ENCODE measurements at regions not wholly inside any gene's neighbourhood (a gene's known extent, or its start where the extent isn't known, plus 50 kb on each side); places are given as distances from the start of the nearest gene placed in this dataset.

DNA sequence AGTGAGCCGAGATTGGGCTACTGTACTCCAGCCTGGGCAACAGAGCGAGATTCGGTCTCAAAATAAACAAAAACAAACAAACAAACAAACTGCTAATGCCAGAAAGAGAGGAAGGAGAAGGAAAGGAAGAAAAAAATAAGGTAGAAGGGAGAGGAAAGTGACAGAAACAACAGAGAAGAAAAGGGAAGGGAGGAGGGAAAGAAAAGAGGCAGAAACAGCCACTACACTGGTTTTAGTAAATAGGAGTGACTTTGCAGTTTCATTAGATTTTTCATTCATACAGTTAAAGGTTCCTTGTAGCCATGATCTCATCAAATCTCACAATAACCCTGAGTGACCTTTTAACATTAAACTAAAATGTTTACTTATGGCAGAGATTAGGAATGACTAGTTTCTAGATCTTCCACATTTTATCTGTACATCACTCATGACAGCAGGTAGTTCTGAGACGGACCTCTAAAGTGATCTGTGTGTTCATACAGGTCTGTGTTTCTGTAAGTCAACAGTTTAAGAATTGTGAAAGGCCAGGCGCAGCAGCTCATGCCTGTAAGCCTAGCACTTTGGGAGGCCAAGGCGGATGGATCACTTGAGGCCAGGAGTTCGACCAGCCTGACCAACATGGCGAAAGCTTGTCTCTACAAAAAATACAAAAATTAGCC lies 191.3 kb upstream of the KLF14 start:
- Histone ChIP-seq H3K9ac (ENCODE audit: low read depth in 1 of 3, low read length in 3 of 3) (peak overlapping the region in 1 of 3 donors; percentile 26), H3K36me3 (ENCODE audit: control insufficient read depth in 3 of 3, insufficient read depth in 3 of 3, low read length in 3 of 3) (peaks cover 0 to 5% (median 3%) of the 10 kb centered on the region in 3 donors), H3K4me1 (ENCODE audit: control insufficient read depth in 3 of 3, insufficient read depth in 3 of 3, low read length in 3 of 3) (peaks cover 63 to 81% (median 72%) of the 10 kb centered on the region in 3 donors), H3K9me3 (ENCODE audit: control insufficient read depth in 3 of 3, low read length in 3 of 3) (no peaks in the 10 kb centered on the region), H3K27me3 (ENCODE audit: control insufficient read depth in 3 of 3, insufficient read depth in 3 of 3, low read length in 3 of 3) (no peaks in the 10 kb centered on the region), H3K4me3 (ENCODE audit: low read length in 3 of 3) (no peak overlapping the region), H3K27ac (ENCODE audit: low read depth, low read length) (peak overlapping the region; percentile 57)

DNA sequence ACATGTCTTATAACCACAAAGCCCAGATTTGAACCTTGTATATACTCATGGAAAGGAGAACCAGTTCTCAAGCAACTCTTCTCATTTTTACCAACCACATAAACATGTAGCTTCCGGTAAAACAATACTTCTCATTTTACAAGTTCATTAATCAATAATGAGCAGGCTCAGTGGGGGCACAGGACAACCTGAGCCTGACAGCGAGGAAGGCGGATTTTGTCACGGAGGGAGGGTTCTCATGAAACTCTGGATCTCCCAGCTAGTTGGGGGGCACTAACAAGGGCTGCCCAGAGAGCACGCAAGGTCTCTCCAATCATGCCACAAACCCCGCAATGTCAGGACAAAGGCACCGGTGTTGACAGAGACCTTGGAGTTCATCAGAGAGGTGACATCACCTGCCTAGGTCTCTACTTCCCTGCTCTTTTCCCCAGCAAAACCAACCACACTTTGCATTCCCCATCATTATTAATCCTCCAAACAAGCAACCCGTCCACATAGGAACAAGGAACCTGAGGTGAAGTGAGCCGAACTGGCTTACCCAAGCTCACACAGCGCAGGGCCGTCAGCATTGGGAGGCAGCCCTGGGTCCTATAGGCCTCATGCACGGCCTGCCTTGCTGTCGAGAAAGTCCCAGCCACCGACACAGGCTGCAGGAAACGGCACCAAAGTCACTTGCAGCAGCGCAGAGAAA lies 192.1 kb upstream of the KLF14 start:
- Histone ChIP-seq H3K4me3 (ENCODE audit: low read length in 3 of 3) (no peak overlapping the region), H3K4me1 (ENCODE audit: control insufficient read depth in 3 of 3, insufficient read depth in 3 of 3, low read length in 3 of 3) (peaks cover 63 to 77% (median 70%) of the 10 kb centered on the region in 3 donors), H3K9me3 (ENCODE audit: control insufficient read depth in 3 of 3, low read length in 3 of 3) (no peaks in the 10 kb centered on the region), H3K27me3 (ENCODE audit: control insufficient read depth in 3 of 3, insufficient read depth in 3 of 3, low read length in 3 of 3) (no peaks in the 10 kb centered on the region), H3K9ac (ENCODE audit: low read depth in 1 of 3, low read length in 3 of 3) (no peak overlapping the region), H3K36me3 (ENCODE audit: control insufficient read depth in 3 of 3, insufficient read depth in 3 of 3, low read length in 3 of 3) (peaks cover 0 to 5% (median 3%) of the 10 kb centered on the region in 3 donors), H3K27ac (ENCODE audit: low read depth, low read length) (peak overlapping the region; percentile 57)

GRCh38 chr7:130927062-130927461 lies 193.1 kb upstream of the KLF14 start:
- Histone ChIP-seq H3K9ac (ENCODE audit: low read depth in 1 of 3, low read length in 3 of 3) (no peak overlapping the region), H3K9me3 (ENCODE audit: control insufficient read depth in 3 of 3, low read length in 3 of 3) (no peaks in the 10 kb centered on the region), H3K27me3 (ENCODE audit: control insufficient read depth in 3 of 3, insufficient read depth in 3 of 3, low read length in 3 of 3) (no peaks in the 10 kb centered on the region), H3K4me3 (ENCODE audit: low read length in 3 of 3) (no peak overlapping the region), H3K36me3 (ENCODE audit: control insufficient read depth in 3 of 3, insufficient read depth in 3 of 3, low read length in 3 of 3) (peaks cover 0 to 5% (median 3%) of the 10 kb centered on the region in 3 donors), H3K4me1 (ENCODE audit: control insufficient read depth in 3 of 3, insufficient read depth in 3 of 3, low read length in 3 of 3) (peaks cover 61 to 71% (median 63%) of the 10 kb centered on the region in 3 donors), H3K27ac (ENCODE audit: low read depth, low read length) (peak overlapping the region; percentile 32)

DNA sequence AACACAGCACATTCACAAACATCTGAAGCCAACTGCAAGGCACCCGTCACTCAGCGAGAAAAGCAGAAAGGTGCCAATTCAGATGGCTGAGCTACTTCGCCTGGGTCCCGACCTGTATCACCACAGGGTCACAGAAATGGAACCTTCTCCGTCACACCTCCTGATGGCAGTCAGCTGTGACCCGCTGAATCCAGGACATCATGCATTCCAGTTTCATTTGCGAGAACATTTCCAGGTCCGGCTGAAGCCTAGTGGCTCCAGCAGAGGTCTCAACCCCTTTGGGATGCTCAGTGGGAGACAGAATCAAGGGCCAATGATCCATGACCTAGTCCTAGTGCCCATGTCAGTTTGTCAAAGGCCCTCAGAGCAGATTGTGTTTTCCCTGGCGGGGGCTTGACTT lies 193.6 kb upstream of the KLF14 start:
- peaks cover 56 to 66% (median 61%) of the 10 kb centered on the region in 3 donors for H3K4me1 ChIP-seq (ENCODE audit: control insufficient read depth in 3 of 3, insufficient read depth in 3 of 3, low read length in 3 of 3)
- no peaks in the 10 kb centered on the region for H3K27me3 ChIP-seq (ENCODE audit: control insufficient read depth in 3 of 3, insufficient read depth in 3 of 3, low read length in 3 of 3)
- peaks cover 0 to 5% (median 3%) of the 10 kb centered on the region in 3 donors for H3K36me3 ChIP-seq (ENCODE audit: control insufficient read depth in 3 of 3, insufficient read depth in 3 of 3, low read length in 3 of 3)
- H3K9me3 ChIP-seq (ENCODE audit: control insufficient read depth in 3 of 3, low read length in 3 of 3): no peaks in the 10 kb centered on the region
- no peak overlapping the region for H3K4me3 ChIP-seq (ENCODE audit: low read length in 3 of 3)
- peak overlapping the region; percentile 32 for H3K27ac ChIP-seq (ENCODE audit: low read depth, low read length)
- H3K9ac ChIP-seq (ENCODE audit: low read depth in 1 of 3, low read length in 3 of 3): peak overlapping the region in 1 of 3 donors; percentile 27

DNA sequence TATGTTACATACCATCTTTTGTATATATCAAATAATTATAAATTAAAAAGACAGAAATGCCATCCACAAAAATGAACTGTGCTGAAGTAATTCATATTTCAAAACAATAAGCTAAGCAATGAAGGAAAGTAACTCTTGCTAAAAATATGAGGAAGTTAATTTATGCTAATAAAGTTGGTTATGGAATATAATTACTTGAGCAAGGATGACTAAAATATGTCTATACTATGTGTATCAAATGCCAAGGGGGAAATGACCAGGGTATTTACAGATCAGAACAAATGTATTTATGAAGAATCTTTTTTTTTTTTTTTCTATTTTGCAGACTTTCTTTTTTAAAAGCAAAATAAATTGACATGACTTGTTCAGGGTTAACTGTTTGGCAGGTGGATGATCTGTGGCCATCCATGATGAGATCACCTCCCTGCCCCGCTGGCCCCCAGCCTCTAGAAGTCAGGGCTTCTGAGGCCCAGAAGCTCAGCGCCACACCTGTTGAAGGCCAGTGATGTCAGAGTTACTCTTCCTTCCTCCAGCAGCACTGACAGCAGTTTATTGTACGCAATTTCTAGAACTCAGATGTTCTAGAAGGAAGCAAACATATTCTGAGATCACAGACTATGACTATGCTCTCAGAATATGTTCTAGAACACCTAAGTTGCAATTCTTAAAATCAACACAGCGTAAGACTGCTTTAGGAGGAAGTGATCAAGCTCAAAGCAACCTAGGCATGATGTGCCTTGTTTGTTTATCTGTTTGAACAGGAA lies 196.1 kb upstream of the KLF14 start:
- Histone ChIP-seq H3K4me1 (ENCODE audit: control insufficient read depth in 3 of 3, insufficient read depth in 3 of 3, low read length in 3 of 3) (peaks cover 44 to 62% (median 49%) of the 10 kb centered on the region in 3 donors), H3K27ac (ENCODE audit: low read depth, low read length) (peak overlapping the region; percentile 69), H3K4me3 (ENCODE audit: low read length in 3 of 3) (no peak overlapping the region), H3K36me3 (ENCODE audit: control insufficient read depth in 3 of 3, insufficient read depth in 3 of 3, low read length in 3 of 3) (peaks cover 3 to 8% (median 3%) of the 10 kb centered on the region in 3 donors), H3K9ac (ENCODE audit: low read depth in 1 of 3, low read length in 3 of 3) (no peak overlapping the region), H3K9me3 (ENCODE audit: control insufficient read depth in 3 of 3, low read length in 3 of 3) (no peaks in the 10 kb centered on the region), H3K27me3 (ENCODE audit: control insufficient read depth in 3 of 3, insufficient read depth in 3 of 3, low read length in 3 of 3) (no peaks in the 10 kb centered on the region)

DNA sequence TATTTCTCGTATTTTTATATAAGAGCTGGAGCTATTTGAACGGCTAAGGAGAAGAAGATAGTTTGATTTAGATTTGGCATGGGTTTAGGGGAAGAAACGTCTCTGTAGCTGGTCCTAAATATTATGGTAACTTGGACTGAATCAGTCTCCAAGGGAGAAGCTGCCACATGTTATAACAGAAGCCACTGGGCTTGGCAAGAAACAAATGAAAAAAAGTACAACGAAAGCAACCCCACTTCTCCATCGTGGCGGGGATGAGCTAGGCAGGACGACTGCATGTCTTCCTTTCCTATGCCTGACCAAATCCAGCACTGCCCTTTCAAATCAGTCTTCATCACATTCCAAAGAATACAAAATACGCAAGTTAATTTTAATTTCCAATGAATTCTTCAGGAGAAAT lies 196.7 kb upstream of the KLF14 start:
- no peak overlapping the region for H3K4me3 ChIP-seq (ENCODE audit: low read length in 3 of 3)

GRCh38 chr7:130931423-130931822 lies 197.4 kb upstream of the KLF14 start:
- Histone ChIP-seq H3K4me1 (ENCODE audit: control insufficient read depth in 3 of 3, insufficient read depth in 3 of 3, low read length in 3 of 3) (peaks cover 39 to 63% (median 43%) of the 10 kb centered on the region in 3 donors), H3K27me3 (ENCODE audit: control insufficient read depth in 3 of 3, insufficient read depth in 3 of 3, low read length in 3 of 3) (no peaks in the 10 kb centered on the region), H3K36me3 (ENCODE audit: control insufficient read depth in 3 of 3, insufficient read depth in 3 of 3, low read length in 3 of 3) (peaks cover 3 to 14% (median 13%) of the 10 kb centered on the region in 3 donors), H3K9me3 (ENCODE audit: control insufficient read depth in 3 of 3, low read length in 3 of 3) (no peaks in the 10 kb centered on the region), H3K27ac (ENCODE audit: low read depth, low read length) (peak overlapping the region; percentile 69), H3K4me3 (ENCODE audit: low read length in 3 of 3) (no peak overlapping the region), H3K9ac (ENCODE audit: low read depth in 1 of 3, low read length in 3 of 3) (no peak overlapping the region)

More for the DNA sequence above, 196.7 kb upstream of the KLF14 start:
- Histone ChIP-seq H3K27me3 (ENCODE audit: control insufficient read depth in 3 of 3, insufficient read depth in 3 of 3, low read length in 3 of 3) (no peaks in the 10 kb centered on the region), H3K9me3 (ENCODE audit: control insufficient read depth in 3 of 3, low read length in 3 of 3) (no peaks in the 10 kb centered on the region), H3K36me3 (ENCODE audit: control insufficient read depth in 3 of 3, insufficient read depth in 3 of 3, low read length in 3 of 3) (peaks cover 3 to 12% (median 9%) of the 10 kb centered on the region in 3 donors), H3K9ac (ENCODE audit: low read depth in 1 of 3, low read length in 3 of 3) (no peak overlapping the region), H3K27ac (ENCODE audit: low read depth, low read length) (peak overlapping the region; percentile 69), H3K4me1 (ENCODE audit: control insufficient read depth in 3 of 3, insufficient read depth in 3 of 3, low read length in 3 of 3) (peaks cover 42 to 64% (median 43%) of the 10 kb centered on the region in 3 donors)

GRCh38 chr7:130932088-130932487 lies 198.1 kb upstream of the KLF14 start:
- H3K27me3 ChIP-seq (ENCODE audit: control insufficient read depth in 3 of 3, insufficient read depth in 3 of 3, low read length in 3 of 3): no peaks in the 10 kb centered on the region
- no peaks in the 10 kb centered on the region for H3K9me3 ChIP-seq (ENCODE audit: control insufficient read depth in 3 of 3, low read length in 3 of 3)
- H3K27ac ChIP-seq (ENCODE audit: low read depth, low read length): no peak overlapping the region
- peaks cover 3 to 16% (median 14%) of the 10 kb centered on the region in 3 donors for H3K36me3 ChIP-seq (ENCODE audit: control insufficient read depth in 3 of 3, insufficient read depth in 3 of 3, low read length in 3 of 3)
- no peak overlapping the region for H3K9ac ChIP-seq (ENCODE audit: low read depth in 1 of 3, low read length in 3 of 3)
- H3K4me3 ChIP-seq (ENCODE audit: low read length in 3 of 3): no peak overlapping the region
- peaks cover 41 to 64% (median 46%) of the 10 kb centered on the region in 3 donors for H3K4me1 ChIP-seq (ENCODE audit: control insufficient read depth in 3 of 3, insufficient read depth in 3 of 3, low read length in 3 of 3)

DNA sequence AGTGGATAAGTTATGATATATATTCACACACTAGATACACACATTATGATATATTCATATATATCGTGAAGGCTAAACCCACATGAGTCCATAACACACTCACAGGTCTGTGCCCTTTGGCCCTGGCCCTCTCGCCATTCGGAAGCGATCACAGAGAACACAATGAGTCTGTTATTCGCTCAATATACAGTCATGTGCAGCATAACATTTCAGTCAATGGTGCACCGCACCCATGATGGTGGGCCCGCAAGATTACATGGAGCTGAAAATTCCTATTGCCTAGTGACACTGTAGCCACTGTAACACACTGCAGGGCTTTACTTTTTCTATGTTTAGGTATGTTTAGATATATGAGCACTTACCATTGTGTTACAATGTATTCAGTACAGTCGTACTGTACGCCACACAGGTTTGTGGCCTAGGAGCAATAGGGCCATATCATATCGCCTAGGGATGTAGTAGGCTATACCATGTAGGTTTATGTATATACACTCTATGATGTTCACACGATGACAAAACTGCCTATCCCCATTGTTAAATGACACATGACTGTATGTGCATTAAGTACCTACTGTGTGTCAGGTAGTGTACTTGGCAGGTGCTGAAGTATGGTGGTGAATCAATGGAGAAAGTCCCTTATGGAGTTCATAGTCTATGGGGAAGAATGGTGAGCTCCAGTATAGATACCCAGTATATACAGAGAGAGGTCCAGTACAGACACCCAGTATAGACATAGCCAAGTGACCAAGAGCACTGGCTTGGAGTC lies 198.8 kb upstream of the KLF14 start:
- Histone ChIP-seq H3K36me3 (ENCODE audit: control insufficient read depth in 3 of 3, insufficient read depth in 3 of 3, low read length in 3 of 3) (peaks cover 3 to 14% (median 11%) of the 10 kb centered on the region in 3 donors), H3K9me3 (ENCODE audit: control insufficient read depth in 3 of 3, low read length in 3 of 3) (no peaks in the 10 kb centered on the region), H3K9ac (ENCODE audit: low read depth in 1 of 3, low read length in 3 of 3) (no peak overlapping the region), H3K4me3 (ENCODE audit: low read length in 3 of 3) (no peak overlapping the region), H3K4me1 (ENCODE audit: control insufficient read depth in 3 of 3, insufficient read depth in 3 of 3, low read length in 3 of 3) (peaks cover 40 to 60% (median 43%) of the 10 kb centered on the region in 3 donors), H3K27ac (ENCODE audit: low read depth, low read length) (no peak overlapping the region), H3K27me3 (ENCODE audit: control insufficient read depth in 3 of 3, insufficient read depth in 3 of 3, low read length in 3 of 3) (no peaks in the 10 kb centered on the region)
